ENCODE measurements at regions not wholly inside any gene's neighbourhood (a gene's known extent, or its start where the extent isn't known, plus 50 kb on each side); places are given as distances from the start of the nearest gene placed in this dataset.

DNA sequence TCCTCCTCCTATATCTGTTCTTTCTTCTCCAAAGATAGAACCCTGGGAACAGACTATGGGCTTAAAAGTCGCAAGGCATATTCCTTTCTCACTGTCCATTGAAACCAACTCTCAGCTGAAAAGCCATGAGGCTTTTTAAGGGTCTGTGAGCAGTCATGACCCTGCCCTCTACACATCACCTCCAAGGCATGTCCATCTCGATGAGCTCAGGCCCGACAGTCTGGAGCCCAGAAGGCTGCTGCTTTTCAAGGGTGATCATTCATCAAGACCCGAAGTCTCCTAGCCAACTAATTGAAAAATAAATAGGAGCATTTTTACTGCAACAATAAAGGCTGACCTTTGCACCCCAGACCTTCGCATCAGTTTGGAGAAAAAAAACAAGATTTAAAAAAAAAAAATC, 378.8 kb upstream of the NRSN1 start:
- Histone ChIP-seq H3K36me3 (no peaks in the 10 kb centered on the region), H3K4me1 (no peaks in the 10 kb centered on the region), H3K27me3 (no peaks in the 10 kb centered on the region), H3K9me3 (no peaks in the 10 kb centered on the region), H3K4me3 (no peak overlapping the region), H3K27ac (no peak overlapping the region)
- WGBS, 2 donors, result 35 to 49% methylated on average over 5 of the region's 5 CpGs
- TF ChIP-seq POLR2A (IDR thresholded peaks at IDR 0.05) (no peak), EP300 (IDR thresholded peaks at IDR 0.05) (no peak)
- TF ChIP-seq, protein P1, sequence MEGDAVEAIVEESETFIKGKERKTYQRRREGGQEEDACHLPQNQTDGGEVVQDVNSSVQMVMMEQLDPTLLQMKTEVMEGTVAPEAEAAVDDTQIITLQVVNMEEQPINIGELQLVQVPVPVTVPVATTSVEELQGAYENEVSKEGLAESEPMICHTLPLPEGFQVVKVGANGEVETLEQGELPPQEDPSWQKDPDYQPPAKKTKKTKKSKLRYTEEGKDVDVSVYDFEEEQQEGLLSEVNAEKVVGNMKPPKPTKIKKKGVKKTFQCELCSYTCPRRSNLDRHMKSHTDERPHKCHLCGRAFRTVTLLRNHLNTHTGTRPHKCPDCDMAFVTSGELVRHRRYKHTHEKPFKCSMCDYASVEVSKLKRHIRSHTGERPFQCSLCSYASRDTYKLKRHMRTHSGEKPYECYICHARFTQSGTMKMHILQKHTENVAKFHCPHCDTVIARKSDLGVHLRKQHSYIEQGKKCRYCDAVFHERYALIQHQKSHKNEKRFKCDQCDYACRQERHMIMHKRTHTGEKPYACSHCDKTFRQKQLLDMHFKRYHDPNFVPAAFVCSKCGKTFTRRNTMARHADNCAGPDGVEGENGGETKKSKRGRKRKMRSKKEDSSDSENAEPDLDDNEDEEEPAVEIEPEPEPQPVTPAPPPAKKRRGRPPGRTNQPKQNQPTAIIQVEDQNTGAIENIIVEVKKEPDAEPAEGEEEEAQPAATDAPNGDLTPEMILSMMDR (IDR thresholded peaks at IDR 0.05), result no peak
- DNase-seq (ENCODE audit: low spot score in 2 of 2), result no peak

DNA sequence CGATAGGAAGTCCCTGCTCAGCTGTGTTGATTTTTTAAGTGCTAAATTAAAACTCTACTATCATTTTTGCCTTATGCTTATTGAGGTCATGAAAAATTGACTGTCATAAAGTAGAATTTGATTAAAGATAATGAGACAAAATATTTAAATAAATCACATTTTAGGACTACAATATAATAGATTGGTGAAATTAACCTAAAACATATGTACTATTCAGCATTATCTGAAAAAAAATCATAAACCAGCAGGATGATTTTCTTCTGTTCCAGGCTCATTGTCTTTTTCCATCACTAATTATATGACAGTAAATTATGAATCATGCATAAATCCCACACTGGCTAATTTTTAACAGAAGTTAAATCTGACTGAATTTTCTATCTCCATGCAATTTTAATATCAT, 373.6 kb upstream of the NRSN1 start:
- Histone ChIP-seq H3K27ac (no peak overlapping the region), H3K9me3 (peaks cover 0 to 22% (median 3%) of the 10 kb centered on the region in 4 donors), H3K27me3 (no peaks in the 10 kb centered on the region), H3K36me3 (no peaks in the 10 kb centered on the region), H3K4me1 (no peaks in the 10 kb centered on the region), H3K4me3 (no peak overlapping the region)
- DNase-seq (ENCODE audit: low spot score in 2 of 2), result no peak
- 80 to 91% methylated on average over 1 of the region's 1 CpG for whole genome bisulfite sequencing, 2 donors
- TF ChIP-seq EP300 (IDR thresholded peaks at IDR 0.05), result no peak
- TF ChIP-seq, protein P1 (IDR thresholded peaks at IDR 0.05), result no peak
- TF ChIP-seq POLR2A (IDR thresholded peaks at IDR 0.05), result no peak

DNA sequence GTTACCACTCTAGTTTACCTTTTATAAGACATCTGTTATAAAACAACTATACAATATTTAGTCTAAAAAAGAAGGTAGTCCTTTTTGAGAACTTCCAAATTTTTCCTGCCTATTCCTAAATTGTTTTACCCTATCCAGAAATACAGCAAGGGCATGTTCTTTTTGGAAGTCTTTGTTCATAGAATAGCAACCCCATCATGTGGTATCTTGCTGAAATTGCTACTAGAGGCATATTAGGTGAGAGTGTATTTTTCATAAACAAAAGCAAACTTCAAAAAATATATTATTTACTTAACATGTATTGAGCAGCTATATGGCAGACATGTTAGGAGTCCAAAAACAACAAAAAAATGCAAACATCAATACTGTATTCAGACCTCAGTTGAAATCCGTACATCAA, 371.8 kb upstream of the NRSN1 start:
- peaks cover 0 to 25% (median 3%) of the 10 kb centered on the region in 4 donors for H3K9me3 ChIP-seq
- WGBS, 2 donors, result 70 to 77% methylated on average over 1 of the region's 1 CpG
- H3K4me3 ChIP-seq, result no peak overlapping the region
- H3K27ac ChIP-seq, result no peak overlapping the region
- no peak for DNase-seq (ENCODE audit: low spot score in 2 of 2)
- no peaks in the 10 kb centered on the region for H3K36me3 ChIP-seq
- no peaks in the 10 kb centered on the region for H3K27me3 ChIP-seq
- TF ChIP-seq EP300 (IDR thresholded peaks at IDR 0.05) (no peak), POLR2A (IDR thresholded peaks at IDR 0.05) (no peak)
- TF ChIP-seq, protein P1 (IDR thresholded peaks at IDR 0.05), result no peak
- no peaks in the 10 kb centered on the region for H3K4me1 ChIP-seq

DNA sequence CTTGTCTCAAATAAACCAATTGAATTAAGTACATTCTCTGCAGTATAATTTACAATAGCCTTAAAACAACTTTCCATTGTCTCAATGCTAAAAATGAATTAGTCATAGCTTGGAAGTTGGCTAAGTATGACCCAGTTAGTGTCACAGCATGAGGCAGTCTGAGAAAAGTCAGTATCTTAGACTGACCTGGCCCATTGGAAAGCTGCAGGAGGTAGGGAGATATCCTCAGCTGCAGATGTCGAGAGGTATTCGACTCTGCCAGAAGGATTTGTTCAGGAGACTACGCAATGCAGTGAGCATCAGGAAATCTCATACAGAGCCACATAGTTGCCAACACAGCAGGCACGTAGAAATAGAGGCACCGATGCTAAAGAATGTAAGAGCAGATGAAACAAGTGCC, 350.9 kb upstream of the NRSN1 start:
- DNase-seq (ENCODE audit: low spot score in 2 of 2), result no peak
- Histone ChIP-seq H3K27me3 (no peaks in the 10 kb centered on the region), H3K4me1 (no peaks in the 10 kb centered on the region), H3K4me3 (no peak overlapping the region), H3K27ac (no peak overlapping the region), H3K9me3 (no peaks in the 10 kb centered on the region), H3K36me3 (no peaks in the 10 kb centered on the region)
- no peak for TF ChIP-seq EP300 (IDR thresholded peaks at IDR 0.05)
- TF ChIP-seq, protein P1 (IDR thresholded peaks at IDR 0.05), result no peak
- TF ChIP-seq POLR2A (IDR thresholded peaks at IDR 0.05), result no peak
- WGBS, 2 donors, result 67 to 88% methylated on average over 5 of the region's 5 CpGs

DNA sequence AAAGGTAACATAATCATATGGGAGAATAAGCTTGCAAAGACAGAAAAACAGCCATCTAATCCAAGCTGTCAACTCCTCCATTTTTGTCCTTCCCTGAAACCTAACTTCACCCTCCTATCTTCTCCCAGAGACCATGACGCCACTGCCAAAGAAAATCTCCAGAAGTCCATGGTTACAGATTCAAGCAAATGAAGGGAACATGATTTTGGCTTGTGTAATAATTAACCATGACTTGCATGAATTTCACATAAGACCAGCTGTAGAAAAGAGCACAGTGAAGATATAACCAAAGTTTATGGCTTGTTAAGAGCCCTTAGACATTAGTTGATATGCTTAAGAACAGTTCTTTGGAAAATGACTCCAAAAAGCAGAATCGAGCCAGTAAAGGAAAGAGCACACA, 342.1 kb upstream of the NRSN1 start:
- Histone ChIP-seq H3K36me3 (no peaks in the 10 kb centered on the region), H3K4me1 (no peaks in the 10 kb centered on the region), H3K27me3 (no peaks in the 10 kb centered on the region), H3K9me3 (no peaks in the 10 kb centered on the region), H3K4me3 (no peak overlapping the region), H3K27ac (no peak overlapping the region)
- WGBS, 2 donors, result 58 to 70% methylated on average over 2 of the region's 2 CpGs
- TF ChIP-seq EP300 (IDR thresholded peaks at IDR 0.05) (no peak), POLR2A (IDR thresholded peaks at IDR 0.05) (no peak)
- TF ChIP-seq, protein P1 (IDR thresholded peaks at IDR 0.05), result no peak
- no peak for DNase-seq (ENCODE audit: low spot score in 2 of 2)

Measured in tibial nerve (tissue), 4 donors.